UCSD-AML1 (cell line): ENCODE measurements at regions not wholly inside any gene's neighbourhood (a gene's known extent, or its start where the extent isn't known, plus 50 kb on each side); places are given as distances from the start of the nearest gene placed in this dataset.
"Not testable (repeated sequence)": the region's sequence is repeated elsewhere in the genome, so short reads cannot be mapped to it uniquely, and the experiment has no call there.

Experiments used
- DNase-seq: peaks from one replicate; lab custom pipeline; 2025; ENCODE audit not compliant: unreplicated experiment; lab: John Stamatoyannopoulos, UW

GRCh38 chr3:25844891-25845290, 55.0 kb downstream of the OXSM start:
- no peak for DNase-seq

- DNase-seq = no peak
These were observed 56.4 kb downstream of the OXSM start for GRCh38 chr3:25846282-25846681.

- DNase-seq = no peak
These were observed 59.2 kb downstream of the OXSM start for GRCh38 chr3:25849091-25849490.

GRCh38 chr3:25849641-25850385, 59.9 kb downstream of the OXSM start:
- DNase-seq = no peak

GRCh38 chr3:25851693-25852259, 61.9 kb downstream of the OXSM start:
- not testable (repeated sequence) for DNase-seq

GRCh38 chr3:25854214-25854613, 64.3 kb downstream of the OXSM start:
- DNase-seq = no peak

- DNase-seq = no peak
These were observed 64.7 kb downstream of the OXSM start for GRCh38 chr3:25854635-25855034.

- DNase-seq = no peak
These were observed 65.4 kb downstream of the OXSM start for GRCh38 chr3:25855266-25855784.

- no peak for DNase-seq
These were observed 67.1 kb downstream of the OXSM start for GRCh38 chr3:25856902-25857518.

GRCh38 chr3:25861566-25861965, 71.7 kb downstream of the OXSM start:
- DNase-seq = no peak

GRCh38 chr3:25863011-25863415, 73.1 kb downstream of the OXSM start:
- DNase-seq = no peak

GRCh38 chr3:25863416-25863959, 73.6 kb downstream of the OXSM start:
- DNase-seq = no peak

GRCh38 chr3:25870452-25870851, 80.6 kb downstream of the OXSM start:
- DNase-seq = no peak

- no peak for DNase-seq
These were observed 82.4 kb downstream of the OXSM start for GRCh38 chr3:25872200-25872877.

- DNase-seq = no peak
These were observed 93.6 kb downstream of the OXSM start for GRCh38 chr3:25883492-25883891.

GRCh38 chr3:25884981-25885380, 95.1 kb downstream of the OXSM start:
- DNase-seq = no peak

GRCh38 chr3:25885544-25885943, 95.7 kb downstream of the OXSM start:
- no peak for DNase-seq

GRCh38 chr3:25887907-25888306, 98.0 kb downstream of the OXSM start:
- no peak for DNase-seq

- DNase-seq = no peak
These were observed 99.1 kb downstream of the OXSM start for GRCh38 chr3:25888892-25889524.

GRCh38 chr3:25889525-25889917, 99.6 kb downstream of the OXSM start:
- DNase-seq = no peak

GRCh38 chr3:25894101-25894500, 104.2 kb downstream of the OXSM start:
- DNase-seq = no peak
